ENCODE measurements at regions not wholly inside any gene's neighbourhood (a gene's known extent, or its start where the extent isn't known, plus 50 kb on each side); places are given as distances from the start of the nearest gene placed in this dataset.

DNA sequence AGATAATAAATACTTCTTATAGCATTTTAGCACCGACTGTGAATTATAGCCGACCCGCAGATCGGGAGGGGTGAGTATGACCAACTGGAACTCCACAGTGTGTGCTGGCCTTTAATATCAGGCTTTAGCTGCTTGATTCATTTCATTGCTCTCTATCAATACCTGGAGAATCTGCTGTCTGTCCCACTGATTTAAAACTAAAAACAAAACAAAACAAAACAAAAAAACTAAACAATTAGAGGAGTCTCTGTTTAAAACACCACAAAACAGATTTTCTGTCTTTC, 216.8 kb downstream of the FAT3 start (continued):
- TF ChIP-seq, protein P1, sequence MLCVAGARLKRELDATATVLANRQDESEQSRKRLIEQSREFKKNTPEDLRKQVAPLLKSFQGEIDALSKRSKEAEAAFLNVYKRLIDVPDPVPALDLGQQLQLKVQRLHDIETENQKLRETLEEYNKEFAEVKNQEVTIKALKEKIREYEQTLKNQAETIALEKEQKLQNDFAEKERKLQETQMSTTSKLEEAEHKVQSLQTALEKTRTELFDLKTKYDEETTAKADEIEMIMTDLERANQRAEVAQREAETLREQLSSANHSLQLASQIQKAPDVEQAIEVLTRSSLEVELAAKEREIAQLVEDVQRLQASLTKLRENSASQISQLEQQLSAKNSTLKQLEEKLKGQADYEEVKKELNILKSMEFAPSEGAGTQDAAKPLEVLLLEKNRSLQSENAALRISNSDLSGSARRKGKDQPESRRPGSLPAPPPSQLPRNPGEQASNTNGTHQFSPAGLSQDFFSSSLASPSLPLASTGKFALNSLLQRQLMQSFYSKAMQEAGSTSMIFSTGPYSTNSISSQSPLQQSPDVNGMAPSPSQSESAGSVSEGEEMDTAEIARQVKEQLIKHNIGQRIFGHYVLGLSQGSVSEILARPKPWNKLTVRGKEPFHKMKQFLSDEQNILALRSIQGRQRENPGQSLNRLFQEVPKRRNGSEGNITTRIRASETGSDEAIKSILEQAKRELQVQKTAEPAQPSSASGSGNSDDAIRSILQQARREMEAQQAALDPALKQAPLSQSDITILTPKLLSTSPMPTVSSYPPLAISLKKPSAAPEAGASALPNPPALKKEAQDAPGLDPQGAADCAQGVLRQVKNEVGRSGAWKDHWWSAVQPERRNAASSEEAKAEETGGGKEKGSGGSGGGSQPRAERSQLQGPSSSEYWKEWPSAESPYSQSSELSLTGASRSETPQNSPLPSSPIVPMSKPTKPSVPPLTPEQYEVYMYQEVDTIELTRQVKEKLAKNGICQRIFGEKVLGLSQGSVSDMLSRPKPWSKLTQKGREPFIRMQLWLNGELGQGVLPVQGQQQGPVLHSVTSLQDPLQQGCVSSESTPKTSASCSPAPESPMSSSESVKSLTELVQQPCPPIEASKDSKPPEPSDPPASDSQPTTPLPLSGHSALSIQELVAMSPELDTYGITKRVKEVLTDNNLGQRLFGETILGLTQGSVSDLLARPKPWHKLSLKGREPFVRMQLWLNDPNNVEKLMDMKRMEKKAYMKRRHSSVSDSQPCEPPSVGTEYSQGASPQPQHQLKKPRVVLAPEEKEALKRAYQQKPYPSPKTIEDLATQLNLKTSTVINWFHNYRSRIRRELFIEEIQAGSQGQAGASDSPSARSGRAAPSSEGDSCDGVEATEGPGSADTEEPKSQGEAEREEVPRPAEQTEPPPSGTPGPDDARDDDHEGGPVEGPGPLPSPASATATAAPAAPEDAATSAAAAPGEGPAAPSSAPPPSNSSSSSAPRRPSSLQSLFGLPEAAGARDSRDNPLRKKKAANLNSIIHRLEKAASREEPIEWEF (CRISPR knock-in tag; IDR thresholded peaks at IDR 0.05), result no peak
- TF ChIP-seq, protein P2, sequence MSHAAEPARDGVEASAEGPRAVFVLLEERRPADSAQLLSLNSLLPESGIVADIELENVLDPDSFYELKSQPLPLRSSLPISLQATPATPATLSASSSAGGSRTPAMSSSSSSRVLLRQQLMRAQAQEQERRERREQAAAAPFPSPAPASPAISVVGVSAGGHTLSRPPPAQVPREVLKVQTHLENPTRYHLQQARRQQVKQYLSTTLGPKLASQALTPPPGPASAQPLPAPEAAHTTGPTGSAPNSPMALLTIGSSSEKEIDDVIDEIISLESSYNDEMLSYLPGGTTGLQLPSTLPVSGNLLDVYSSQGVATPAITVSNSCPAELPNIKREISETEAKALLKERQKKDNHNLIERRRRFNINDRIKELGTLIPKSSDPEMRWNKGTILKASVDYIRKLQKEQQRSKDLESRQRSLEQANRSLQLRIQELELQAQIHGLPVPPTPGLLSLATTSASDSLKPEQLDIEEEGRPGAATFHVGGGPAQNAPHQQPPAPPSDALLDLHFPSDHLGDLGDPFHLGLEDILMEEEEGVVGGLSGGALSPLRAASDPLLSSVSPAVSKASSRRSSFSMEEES (CRISPR knock-in tag; IDR thresholded peaks at IDR 0.05), result no peak

DNA sequence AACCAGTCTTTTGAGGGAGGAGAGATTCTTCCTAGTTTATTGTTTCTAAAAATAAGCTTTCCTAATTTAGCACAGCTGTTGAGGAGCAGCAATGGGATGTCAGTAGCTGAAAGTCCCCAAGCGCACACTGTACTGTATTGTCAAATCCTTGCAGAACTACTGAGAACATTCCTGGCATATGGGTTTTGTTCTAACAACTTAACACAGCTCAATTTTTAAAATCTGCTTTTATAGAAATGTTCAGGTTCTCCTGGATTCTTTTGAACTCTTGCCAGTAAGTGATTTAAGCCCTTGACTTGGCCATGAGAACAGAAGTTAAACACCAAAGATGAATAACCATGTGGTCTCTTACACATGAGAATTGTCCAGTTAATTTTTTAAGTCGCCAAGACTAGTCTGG, 218.6 kb downstream of the FAT3 start:
- intact Hi-C loops (cut with micrococcal nuclease) (no loop called here), in situ Hi-C loops (cut with MboI) (no loop called here)
- ChIA-PET POLR2A (no interaction called here), CTCF (ENCODE audit: low intra/inter-chr PET ratio) (no interaction called here)
- Histone ChIP-seq H3K79me2 (ENCODE audit: control insufficient read depth, insufficient read depth, low read length) (no peaks in the 10 kb centered on the region), H3K27me3 (ENCODE audit: control insufficient read depth in 2 of 2, insufficient read depth in 2 of 2, low read length in 2 of 2) (no peaks in the 10 kb centered on the region), H3K9me1 (ENCODE audit: control insufficient read depth, insufficient read depth, low read length) (no peaks in the 10 kb centered on the region), H2AFZ (ENCODE audit: low read depth, low read length) (no peak overlapping the region), H3K4me1 (replicated peaks in 1 of 2; ENCODE audit: control insufficient read depth in 2 of 2, insufficient read depth in 2 of 2, low read length in 2 of 2) (no peaks in the 10 kb centered on the region), H4K20me1 (replicated peaks; ENCODE audit: control insufficient read depth, insufficient read depth, low read length) (no peaks in the 10 kb centered on the region), H3K4me2 (ENCODE audit: insufficient read depth, low read length) (no peak overlapping the region), H3K27ac (ENCODE audit: extremely low read depth, low read depth, low read length) (no peak overlapping the region), H3K9me3 (replicated peaks; ENCODE audit: control insufficient read depth, insufficient read depth, low read depth, low read length) (no peaks in the 10 kb centered on the region), H3K9ac (ENCODE audit: insufficient read depth in 1 of 2, low read depth in 2 of 2, low read length in 2 of 2) (no peak overlapping the region), H3K36me3 (ENCODE audit: control insufficient read depth, insufficient read depth, low read length) (no peaks in the 10 kb centered on the region), H3K4me3 (no peak overlapping the region)
- 5% methylated on average over 2 of the region's 2 CpGs for WGBS (ENCODE audit: insufficient coverage, low coverage, missing lambda C conversion rate)
- BruUV-seq (replicated peaks), result no TSS peak
- DNase-seq (ENCODE audit: extremely low read depth in 1 of 4, low spot score in 3 of 4), result no peak
- no peak for ATAC-seq
- no peak for FAIRE-seq
- TF ChIP-seq, protein P3, sequence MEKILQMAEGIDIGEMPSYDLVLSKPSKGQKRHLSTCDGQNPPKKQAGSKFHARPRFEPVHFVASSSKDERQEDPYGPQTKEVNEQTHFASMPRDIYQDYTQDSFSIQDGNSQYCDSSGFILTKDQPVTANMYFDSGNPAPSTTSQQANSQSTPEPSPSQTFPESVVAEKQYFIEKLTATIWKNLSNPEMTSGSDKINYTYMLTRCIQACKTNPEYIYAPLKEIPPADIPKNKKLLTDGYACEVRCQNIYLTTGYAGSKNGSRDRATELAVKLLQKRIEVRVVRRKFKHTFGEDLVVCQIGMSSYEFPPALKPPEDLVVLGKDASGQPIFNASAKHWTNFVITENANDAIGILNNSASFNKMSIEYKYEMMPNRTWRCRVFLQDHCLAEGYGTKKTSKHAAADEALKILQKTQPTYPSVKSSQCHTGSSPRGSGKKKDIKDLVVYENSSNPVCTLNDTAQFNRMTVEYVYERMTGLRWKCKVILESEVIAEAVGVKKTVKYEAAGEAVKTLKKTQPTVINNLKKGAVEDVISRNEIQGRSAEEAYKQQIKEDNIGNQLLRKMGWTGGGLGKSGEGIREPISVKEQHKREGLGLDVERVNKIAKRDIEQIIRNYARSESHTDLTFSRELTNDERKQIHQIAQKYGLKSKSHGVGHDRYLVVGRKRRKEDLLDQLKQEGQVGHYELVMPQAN (IDR thresholded peaks at IDR 0.05; ENCODE audit: borderline replicate concordance), result no peak
- no peak for TF ChIP-seq ZNF431 (CRISPR knock-in tag; IDR thresholded peaks at IDR 0.05)
- TF ChIP-seq NFRKB (IDR thresholded peaks at IDR 0.05; ENCODE audit: low read depth), result no peak
- TF ChIP-seq SMARCC2 (IDR thresholded peaks at IDR 0.05; ENCODE audit: low read depth), result no peak
- no peak for TF ChIP-seq GTF2A2 (tag; IDR thresholded peaks at IDR 0.05)
- TF ChIP-seq GATA2 (CRISPR knock-in tag; IDR thresholded peaks at IDR 0.05), result no peak
- no peak for TF ChIP-seq EWSR1 (IDR thresholded peaks at IDR 0.05; ENCODE audit: borderline replicate concordance, low read depth, partially characterized antibody)

Measured in K562 (cell line).